SHP77 (cell line): ENCODE measurements at regions not wholly inside any gene's neighbourhood (a gene's known extent, or its start where the extent isn't known, plus 50 kb on each side); places are given as distances from the start of the nearest gene placed in this dataset.
"Not testable (repeated sequence)": the region's sequence is repeated elsewhere in the genome, so short reads cannot be mapped to it uniquely, and the experiment has no call there.

Source experiments
- DNase-seq, 2 experiments: peaks; one replicate each; lab custom pipeline; 2025; lab: John Stamatoyannopoulos, UW

DNA sequence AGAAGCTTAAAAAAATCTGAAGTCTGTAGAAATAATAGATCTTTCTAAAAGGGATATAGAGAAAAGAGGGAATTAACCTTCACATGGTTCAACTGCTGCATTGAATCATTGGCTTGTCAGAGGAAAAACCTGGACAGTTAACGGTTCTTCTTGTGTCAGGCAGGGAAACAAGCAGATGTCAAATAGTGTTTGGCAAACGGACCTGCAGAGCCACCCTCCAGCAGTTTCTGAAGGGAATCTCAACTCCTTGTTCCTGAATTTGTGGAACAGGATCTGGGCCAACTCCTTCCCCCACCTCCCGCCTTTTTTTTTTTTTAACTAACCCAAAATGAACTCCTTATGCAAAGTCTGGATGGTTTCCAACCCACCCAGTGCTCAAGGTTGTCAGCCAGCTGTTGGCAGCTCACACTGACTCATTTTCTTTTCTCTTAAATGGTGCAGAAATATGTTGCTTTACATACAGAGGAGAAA is 187.3 kb downstream of the CAND1 start:
- DNase-seq = no peak

DNA sequence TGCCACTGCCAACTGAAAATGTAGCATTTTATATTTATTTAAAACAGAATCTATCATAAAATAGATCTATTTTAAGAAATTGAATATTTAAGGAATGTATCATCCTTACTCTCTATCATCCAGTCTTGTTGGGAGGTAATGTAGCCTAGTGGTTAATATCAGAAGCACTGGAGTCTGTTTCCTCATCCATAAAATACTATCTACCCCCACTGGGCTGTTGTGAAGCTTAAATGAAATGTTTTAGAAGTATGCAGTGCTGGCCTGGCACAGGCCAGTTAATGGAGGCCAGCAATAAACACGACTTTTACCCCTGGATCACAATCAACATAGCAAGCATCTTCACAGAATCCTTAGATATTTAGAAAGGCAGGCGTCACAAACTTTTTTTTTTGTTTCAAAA is 188.0 kb downstream of the CAND1 start:
- no peak for DNase-seq

- no peak for DNase-seq
Observed at GRCh38 chr12:67457778-67458665, 188.9 kb downstream of the CAND1 start.

DNA sequence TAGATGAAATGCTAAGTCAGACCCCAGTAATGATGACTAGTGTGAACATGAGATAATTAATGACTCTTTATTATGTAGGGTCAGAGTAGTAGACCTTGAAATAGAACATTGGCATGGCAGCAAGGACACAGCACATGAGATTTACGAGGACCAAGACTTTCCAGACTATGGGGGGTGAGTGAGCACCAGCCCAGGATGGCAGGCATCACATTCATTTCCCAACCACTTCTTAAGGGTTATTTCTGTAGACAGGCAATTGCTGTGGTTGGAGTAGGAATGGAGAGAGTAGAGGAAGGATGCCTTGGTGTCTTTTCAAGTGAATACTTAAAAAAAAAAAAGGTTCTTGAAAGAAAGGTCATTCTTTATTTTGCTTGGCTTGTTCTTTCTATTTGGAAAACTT is 189.4 kb upstream of the DYRK2 start:
- DNase-seq = no peak

DNA sequence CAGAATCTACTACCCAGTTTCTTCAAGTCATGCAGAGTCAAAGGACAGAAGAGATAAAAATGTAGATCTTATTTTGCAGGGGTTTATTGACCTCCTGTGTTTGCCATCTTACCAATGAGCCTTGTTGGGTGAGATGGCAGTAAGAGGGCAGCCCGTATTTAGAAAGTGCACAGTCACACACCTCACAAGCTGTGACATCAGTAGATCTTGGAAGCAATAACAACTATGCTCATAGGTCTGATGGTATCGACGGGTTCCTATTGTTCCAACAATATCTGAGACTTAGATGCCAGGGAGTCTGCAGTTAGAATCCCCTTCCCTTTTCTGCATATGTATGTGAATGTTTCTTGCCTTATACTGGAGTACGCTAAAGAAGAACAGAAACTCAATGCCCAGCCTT is 189.0 kb upstream of the DYRK2 start:
- DNase-seq = no peak

- no peak for DNase-seq
Observed at GRCh38 chr12:67460388-67460787, 188.2 kb upstream of the DYRK2 start.

- no peak for DNase-seq
Observed at GRCh38 chr12:67468549-67469245, 179.8 kb upstream of the DYRK2 start.

DNA sequence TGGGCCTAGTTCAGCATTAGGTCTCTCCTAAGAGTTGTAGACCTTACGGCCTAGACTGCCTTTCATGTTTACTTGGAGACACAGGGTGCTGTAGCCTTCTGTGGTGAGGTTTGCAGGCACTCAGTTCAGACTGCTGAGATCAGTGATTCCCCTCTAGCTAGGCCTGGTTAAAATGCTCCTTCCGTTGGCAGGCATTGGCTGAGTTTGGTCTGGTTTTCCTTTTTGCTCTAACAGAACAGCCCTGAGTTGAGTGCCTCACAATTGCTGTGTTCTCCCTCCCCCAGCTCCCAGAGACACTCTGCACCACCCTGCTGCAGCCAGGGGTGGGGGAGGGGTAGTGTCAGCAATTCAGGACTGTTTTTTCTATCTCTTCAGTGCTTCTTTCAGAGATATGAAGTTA is 178.9 kb upstream of the DYRK2 start:
- no peak for DNase-seq

DNA sequence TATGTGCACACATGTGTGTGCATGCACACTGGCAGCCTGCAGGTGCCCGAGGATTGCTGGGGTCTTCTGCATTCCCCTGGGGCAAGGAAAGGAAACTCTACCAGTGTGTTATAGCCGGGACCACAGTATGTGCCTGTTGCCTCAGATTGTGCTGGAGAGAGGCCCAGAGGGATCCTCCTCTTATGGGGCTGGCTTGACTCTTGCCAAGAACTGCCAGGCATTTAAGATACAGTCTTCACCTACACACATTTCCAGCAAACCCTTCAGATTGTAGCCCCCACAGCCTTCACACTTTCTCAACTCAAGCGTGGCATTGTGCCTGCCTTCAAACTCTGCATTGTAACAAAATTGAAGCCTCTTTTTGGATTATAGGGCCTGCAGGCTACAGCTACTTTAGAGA is 176.7 kb upstream of the DYRK2 start:
- no peak for DNase-seq

GRCh38 chr12:67472539-67472938 is 176.0 kb upstream of the DYRK2 start:
- DNase-seq = no peak

GRCh38 chr12:67474934-67475620 is 173.5 kb upstream of the DYRK2 start:
- DNase-seq = no peak

DNA sequence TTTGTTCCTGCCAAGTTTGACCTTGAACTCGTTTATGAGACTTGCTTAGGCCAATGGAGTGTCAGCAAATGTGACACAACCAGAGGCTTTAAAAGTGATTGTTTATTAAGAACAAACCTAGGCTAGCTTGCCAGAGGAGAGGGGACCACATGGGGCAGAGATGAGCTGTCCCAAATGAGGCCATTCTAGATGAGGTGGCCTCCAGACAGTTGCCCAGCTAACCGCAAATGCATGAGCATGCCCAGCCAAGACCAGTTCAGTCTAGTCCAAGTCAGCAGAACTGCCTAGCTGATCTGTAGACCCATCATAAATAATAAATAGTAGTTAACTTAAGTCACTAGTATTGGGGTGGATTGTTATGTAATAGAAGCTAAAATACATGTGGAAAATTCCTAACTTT is 172.8 kb upstream of the DYRK2 start:
- no peak for DNase-seq

GRCh38 chr12:67477681-67478265 is 170.8 kb upstream of the DYRK2 start:
- DNase-seq = no peak

GRCh38 chr12:67482751-67483661 is 165.5 kb upstream of the DYRK2 start:
- peak; percentile 64 to 67 for DNase-seq

DNA sequence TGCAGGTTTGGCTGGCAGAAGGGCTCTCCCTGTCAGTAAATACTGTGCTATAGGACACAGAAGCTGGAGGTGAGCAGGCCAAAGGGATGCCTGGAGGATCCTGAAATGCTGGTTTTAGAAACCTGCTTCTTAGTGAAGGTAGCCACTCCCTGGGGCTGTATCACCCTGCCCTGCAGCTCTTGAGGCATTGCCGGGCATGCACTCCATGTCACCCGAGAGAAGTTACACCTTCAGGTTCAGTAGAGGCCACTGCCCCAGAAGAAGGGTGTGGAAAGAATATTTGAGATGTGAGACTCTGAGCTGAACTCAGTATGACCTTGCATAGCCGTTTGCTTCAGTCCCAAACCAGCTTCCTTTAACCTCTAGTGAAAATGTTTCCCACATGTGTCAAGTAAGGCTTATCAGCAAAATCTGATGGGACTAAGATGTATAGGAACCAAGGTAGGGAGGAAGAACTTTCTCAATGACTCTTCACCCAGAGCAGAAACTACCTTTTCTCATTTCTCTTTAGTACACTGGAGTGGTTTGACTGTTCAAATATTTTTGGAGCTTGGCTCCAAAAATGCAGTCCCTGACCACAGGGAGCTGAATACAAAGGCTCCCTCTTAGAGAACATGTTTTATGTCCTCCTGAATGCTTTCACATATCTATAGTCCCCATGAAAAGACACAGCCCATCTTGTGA is 164.5 kb upstream of the DYRK2 start:
- no peak for DNase-seq

GRCh38 chr12:67484791-67485480 is 163.6 kb upstream of the DYRK2 start:
- DNase-seq = peak; percentile 8 to 30

DNA sequence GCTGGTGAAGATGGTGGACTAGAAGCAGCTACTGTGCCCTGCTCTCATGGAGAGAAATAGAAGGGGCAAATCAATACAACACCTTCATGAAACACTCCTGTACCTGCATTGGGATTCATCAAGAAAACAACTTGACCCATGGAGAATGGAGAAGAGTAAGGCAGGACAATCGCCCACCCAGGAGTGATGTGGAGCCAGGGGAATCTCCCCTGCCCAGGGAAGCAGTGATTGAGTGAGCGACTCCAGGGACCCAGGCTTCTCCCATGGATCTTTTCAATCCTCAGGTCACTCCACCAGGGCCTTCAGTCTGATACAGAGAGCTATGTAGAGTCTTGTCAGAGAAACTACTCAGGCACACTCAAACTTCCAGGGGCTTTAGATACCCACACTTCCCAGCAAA is 161.9 kb upstream of the DYRK2 start:
- DNase-seq = no peak

DNA sequence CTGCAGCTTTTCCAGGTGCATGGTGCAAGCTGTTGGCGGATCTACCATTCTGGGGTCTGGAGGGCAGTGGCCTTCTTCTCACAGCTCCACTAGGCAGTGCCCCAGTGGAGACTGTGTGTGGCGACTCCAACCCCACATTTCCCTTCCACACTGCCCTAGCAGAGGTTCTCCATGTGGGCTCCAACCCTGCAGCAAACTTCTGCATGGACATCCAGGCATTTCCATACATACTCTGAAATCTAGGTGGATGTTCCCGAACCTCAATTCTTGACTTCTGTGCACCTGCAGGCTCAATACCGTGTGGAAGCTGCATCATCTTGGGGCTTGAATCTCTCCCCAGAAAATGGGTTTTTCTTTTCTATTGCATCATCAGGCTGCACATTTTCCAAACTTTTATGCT is 160.2 kb upstream of the DYRK2 start:
- DNase-seq = not testable (repeated sequence)

DNA sequence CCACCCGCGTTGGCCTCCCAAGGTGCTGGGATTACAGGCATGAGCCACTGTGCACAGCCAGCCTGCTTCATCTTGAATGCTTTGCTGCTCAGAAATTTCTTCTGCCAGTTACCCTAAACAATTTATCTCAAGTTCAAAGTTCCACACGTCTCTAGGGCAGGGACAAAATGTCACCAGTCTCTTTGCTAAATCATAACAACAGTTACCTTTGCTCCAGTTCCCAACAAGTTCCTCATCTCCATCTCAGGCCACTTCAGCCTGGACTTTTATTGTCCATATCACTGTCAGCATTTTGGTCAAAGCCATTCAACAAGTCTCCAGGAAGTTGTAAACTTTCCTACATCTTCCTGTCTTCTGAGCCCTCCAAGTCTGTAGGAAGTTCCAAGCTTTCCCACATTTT is 159.5 kb upstream of the DYRK2 start:
- DNase-seq = no peak

- DNase-seq = no peak
Observed at GRCh38 chr12:67496581-67496980, 152.0 kb upstream of the DYRK2 start.
